ENCODE measurements at regions not wholly inside any gene's neighbourhood (a gene's known extent, or its start where the extent isn't known, plus 50 kb on each side); places are given as distances from the start of the nearest gene placed in this dataset.
"Not testable (repeated sequence)": the region's sequence is repeated elsewhere in the genome, so short reads cannot be mapped to it uniquely, and the experiment has no call there.

GRCh38 chr12:58117201-58117600 is 175.8 kb downstream of the ATP23 start:
- ChIA-PET POLR2A (no interaction called here), CTCF (no interaction called here)

GRCh38 chr12:58117667-58118066 is 176.3 kb downstream of the ATP23 start:
- DNase-seq (ENCODE audit: low read depth, low spot score), result no peak
- Histone ChIP-seq H3K27ac (ENCODE audit: low read depth, low read length) (no peak overlapping the region), H3K4me3 (ENCODE audit: low read depth, low read length) (no peak overlapping the region), H3K9me3 (ENCODE audit: control insufficient read depth, insufficient read depth, low read length) (no peaks in the 10 kb centered on the region), H3K27me3 (ENCODE audit: control insufficient read depth, insufficient read depth, low read length) (no peaks in the 10 kb centered on the region)
- ChIA-PET CTCF (no interaction called here), POLR2A (no interaction called here)
- TF ChIP-seq CTCF (IDR thresholded peaks at IDR 0.05; ENCODE audit: low read depth, low read length), result no peak

More at GRCh38 chr12:58117201-58117600, 175.8 kb downstream of the ATP23 start:
- Histone ChIP-seq H3K9me3 (ENCODE audit: control insufficient read depth, insufficient read depth, low read length) (no peaks in the 10 kb centered on the region), H3K27ac (ENCODE audit: low read depth, low read length) (no peak overlapping the region), H3K4me3 (ENCODE audit: low read depth, low read length) (no peak overlapping the region), H3K27me3 (ENCODE audit: control insufficient read depth, insufficient read depth, low read length) (no peaks in the 10 kb centered on the region)
- no peak for DNase-seq (ENCODE audit: low read depth, low spot score)
- TF ChIP-seq CTCF (IDR thresholded peaks at IDR 0.05; ENCODE audit: low read depth, low read length), result no peak

- DNase-seq (ENCODE audit: low read depth, low spot score); H3K27ac ChIP-seq (ENCODE audit: low read depth, low read length); POLR2A ChIA-PET; H3K27me3 ChIP-seq (ENCODE audit: control insufficient read depth, insufficient read depth, low read length); H3K4me3 ChIP-seq (ENCODE audit: low read depth, low read length); H3K9me3 ChIP-seq (ENCODE audit: control insufficient read depth, insufficient read depth, low read length): not testable (repeated sequence)
- CTCF ChIA-PET, result interaction anchor here (0.7 kb wide), 2 partner anchors 414 to 1039 kb away, joined by 3 read pairs; no protein-coding TSS in a partner anchor
Measured at GRCh38 chr12:58125761-58126160, 184.4 kb downstream of the ATP23 start.

- POLR2A ChIA-PET, result no interaction called here
- no peak overlapping the region for H3K27ac ChIP-seq (ENCODE audit: low read depth, low read length)
- TF ChIP-seq CTCF (IDR thresholded peaks at IDR 0.05; ENCODE audit: low read depth, low read length), result no peak
- H3K27me3 ChIP-seq (ENCODE audit: control insufficient read depth, insufficient read depth, low read length), result no peaks in the 10 kb centered on the region
- no peak overlapping the region for H3K4me3 ChIP-seq (ENCODE audit: low read depth, low read length)
- H3K9me3 ChIP-seq (ENCODE audit: control insufficient read depth, insufficient read depth, low read length), result no peaks in the 10 kb centered on the region
- no peak for DNase-seq (ENCODE audit: low read depth, low spot score)
- CTCF ChIA-PET, result no interaction called here
Measured at GRCh38 chr12:58131986-58132755, 190.8 kb downstream of the ATP23 start.

- ChIA-PET POLR2A (no interaction called here), CTCF (no interaction called here)
- no peak overlapping the region for H3K4me3 ChIP-seq (ENCODE audit: low read depth, low read length)
- no peaks in the 10 kb centered on the region for H3K9me3 ChIP-seq (ENCODE audit: control insufficient read depth, insufficient read depth, low read length)
- no peak for TF ChIP-seq CTCF (IDR thresholded peaks at IDR 0.05; ENCODE audit: low read depth, low read length)
- no peaks in the 10 kb centered on the region for H3K27me3 ChIP-seq (ENCODE audit: control insufficient read depth, insufficient read depth, low read length)
- H3K27ac ChIP-seq (ENCODE audit: low read depth, low read length), result no peak overlapping the region
- no peak for DNase-seq (ENCODE audit: low read depth, low spot score)
Measured at GRCh38 chr12:58138424-58138823, 197.1 kb downstream of the ATP23 start.
